GM12872 (cell line): ENCODE measurements at regions not wholly inside any gene's neighbourhood (a gene's known extent, or its start where the extent isn't known, plus 50 kb on each side); places are given as distances from the start of the nearest gene placed in this dataset.

Experiments
- CTCF ChIP-seq: IDR thresholded peaks from 3 replicates; pipeline ENCODE4 v1.5.1; 2011; ENCODE audit warnings: low read depth, mild to moderate bottlenecking, low read length, moderate library complexity; ENCODE audit not compliant: insufficient read depth

- TF ChIP-seq CTCF = no peak
Observed at GRCh38 chr16:6846452-6846851, 486.2 kb upstream of the RBFOX1 start.

GRCh38 chr16:6841392-6841791 lies 491.3 kb upstream of the RBFOX1 start:
- TF ChIP-seq CTCF = no peak

GRCh38 chr16:6837722-6838121 lies 494.9 kb upstream of the RBFOX1 start:
- no peak for TF ChIP-seq CTCF

GRCh38 chr16:6836766-6837165 lies 495.9 kb upstream of the RBFOX1 start:
- TF ChIP-seq CTCF = no peak

- no peak for TF ChIP-seq CTCF
Observed at GRCh38 chr16:6835941-6836340, 496.7 kb upstream of the RBFOX1 start.

- TF ChIP-seq CTCF = no peak
Observed at GRCh38 chr16:6835516-6835915, 497.1 kb upstream of the RBFOX1 start.

- TF ChIP-seq CTCF = no peak
Observed at GRCh38 chr16:6828690-6829089, 504.0 kb upstream of the RBFOX1 start.

- no peak for TF ChIP-seq CTCF
Observed at GRCh38 chr16:6827931-6828330, 504.7 kb upstream of the RBFOX1 start.
